Peyer's patch (tissue), 4 donors: ENCODE measurements at regions not wholly inside any gene's neighbourhood (a gene's known extent, or its start where the extent isn't known, plus 50 kb on each side); places are given as distances from the start of the nearest gene placed in this dataset.

Experiments
- POLR2A ChIP-seq, 2 donors: fragments of 450-650 bp; IDR thresholded peaks; one replicate each; pipeline ENCODE4 v1.5.1; 2017; ENCODE audit warnings: antibody characterized with exemption in 2 of 2, mild to moderate bottlenecking in 2 of 2, moderate library complexity in 2 of 2
- TF ChIP-seq, protein P1 (sequence below), 6 experiments: fragments of 450-650 bp in 4 of 6; fragments of 200-600 bp in 2 of 6; sonication (generic) in 1 of 6; IDR thresholded peaks; one replicate each; pipeline ENCODE4 v1.5.1; 2017 to 2019; ENCODE audit warnings: antibody characterized with exemption in 6 of 6, mild to moderate bottlenecking in 3 of 6, moderate library complexity in 1 of 6

DNA sequence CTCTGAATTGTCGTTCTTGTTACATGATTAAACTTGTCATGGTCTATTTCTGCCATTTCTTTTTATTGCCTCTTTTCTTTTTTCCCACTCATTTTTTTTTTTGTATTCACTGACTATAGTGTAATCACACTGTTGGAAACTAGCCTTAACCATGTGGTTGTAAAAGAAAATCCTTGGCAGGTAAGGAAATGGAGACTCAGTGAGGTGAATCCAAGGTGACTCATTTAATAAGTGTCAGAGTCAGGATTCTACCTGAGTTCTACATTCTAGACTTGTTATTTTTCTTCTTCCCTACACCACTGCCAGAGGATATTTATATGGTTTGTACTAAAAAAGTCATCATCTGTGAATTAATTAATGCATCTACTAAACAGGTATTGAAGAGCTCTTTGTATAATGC, 152.2 kb downstream of the CBLL2 start:
- TF ChIP-seq, protein P1, sequence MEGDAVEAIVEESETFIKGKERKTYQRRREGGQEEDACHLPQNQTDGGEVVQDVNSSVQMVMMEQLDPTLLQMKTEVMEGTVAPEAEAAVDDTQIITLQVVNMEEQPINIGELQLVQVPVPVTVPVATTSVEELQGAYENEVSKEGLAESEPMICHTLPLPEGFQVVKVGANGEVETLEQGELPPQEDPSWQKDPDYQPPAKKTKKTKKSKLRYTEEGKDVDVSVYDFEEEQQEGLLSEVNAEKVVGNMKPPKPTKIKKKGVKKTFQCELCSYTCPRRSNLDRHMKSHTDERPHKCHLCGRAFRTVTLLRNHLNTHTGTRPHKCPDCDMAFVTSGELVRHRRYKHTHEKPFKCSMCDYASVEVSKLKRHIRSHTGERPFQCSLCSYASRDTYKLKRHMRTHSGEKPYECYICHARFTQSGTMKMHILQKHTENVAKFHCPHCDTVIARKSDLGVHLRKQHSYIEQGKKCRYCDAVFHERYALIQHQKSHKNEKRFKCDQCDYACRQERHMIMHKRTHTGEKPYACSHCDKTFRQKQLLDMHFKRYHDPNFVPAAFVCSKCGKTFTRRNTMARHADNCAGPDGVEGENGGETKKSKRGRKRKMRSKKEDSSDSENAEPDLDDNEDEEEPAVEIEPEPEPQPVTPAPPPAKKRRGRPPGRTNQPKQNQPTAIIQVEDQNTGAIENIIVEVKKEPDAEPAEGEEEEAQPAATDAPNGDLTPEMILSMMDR (IDR thresholded peaks at IDR 0.05): no peak
- TF ChIP-seq POLR2A (IDR thresholded peaks at IDR 0.05): no peak
